OCI-LY3 (cell line): ENCODE measurements at regions not wholly inside any gene's neighbourhood (a gene's known extent, or its start where the extent isn't known, plus 50 kb on each side); places are given as distances from the start of the nearest gene placed in this dataset.

Experiments
- H2AFZ ChIP-seq: fragments of 200-600, 300-600 bp; shearing (Covaris generic); 2 replicates; pipeline ENCODE4 v1.6.0; 2014; ENCODE audit warnings: antibody characterized with exemption, low read depth, low read length
- H3K27ac ChIP-seq: fragments of 200-600, 300-600 bp; sonication (generic); 2 replicates; pipeline ENCODE4 v1.5.1; 2014; ENCODE audit warnings: mild to moderate bottlenecking, low read length, moderate library complexity, mixed read lengths
- H3K27me3 ChIP-seq: fragments of 200-600, 300-600 bp; sonication (generic); 2 replicates; pipeline ENCODE4 v1.6.1; 2014; ENCODE audit warnings: low read depth, low read length, mixed read lengths
- H3K36me3 ChIP-seq: fragments of 200-600, 300-600 bp; sonication (generic); replicated peaks from 2 replicates; pipeline ENCODE3; 2014; ENCODE audit warnings: low read depth, low read length, mixed read lengths
- H3K4me1 ChIP-seq: fragments of 300-600, 200-600 bp; sonication (generic); 2 replicates; pipeline ENCODE4 v1.6.1; 2014; ENCODE audit warnings: low read length, mixed read lengths
- H3K4me2 ChIP-seq: fragments of 200-600, 300-600 bp; sonication (generic); 2 replicates; pipeline ENCODE4 v1.6.1; 2014; ENCODE audit warnings: low read length, mixed read lengths
- H3K4me3 ChIP-seq: fragments of 300-600, 200-600 bp; sonication (generic); 2 replicates; pipeline ENCODE4 v1.5.1; 2014; ENCODE audit warnings: antibody characterized with exemption, mild to moderate bottlenecking, low read length, moderate library complexity
- H3K79me2 ChIP-seq: fragments of 300-600, 200-600 bp; shearing (Covaris generic); 2 replicates; pipeline ENCODE4 v1.6.1; 2014; ENCODE audit warnings: mild to moderate bottlenecking, low read length, mixed read lengths
- H3K9ac ChIP-seq: fragments of 300-600, 200-600 bp; shearing (Covaris generic); 2 replicates; pipeline ENCODE4 v1.6.0; 2014; ENCODE audit warnings: mild to moderate bottlenecking, low read length, moderate library complexity
- H3K9me3 ChIP-seq: fragments of 200-600, 300-600 bp; shearing (Covaris generic); 2 replicates; pipeline ENCODE4 v1.6.1; 2014; ENCODE audit warnings: low read length, mixed read lengths; ENCODE audit not compliant: insufficient read depth
- H4K20me1 ChIP-seq: fragments of 200-600, 300-600 bp; sonication (generic); 2 replicates; pipeline ENCODE4 v1.6.1; 2016; ENCODE audit warnings: low read length, mixed read lengths; ENCODE audit not compliant: insufficient read depth
- EZH2phosphoT487 ChIP-seq: fragments of 200-600 bp; shearing (Covaris generic); IDR thresholded peaks from 2 replicates; pipeline ENCODE4 v1.6.1; 2018; ENCODE audit warnings: antibody characterized with exemption, mixed run types, low read depth
- TF ChIP-seq, protein P1 (sequence below): fragments of 200-600, 300-600 bp; sonication (generic); IDR thresholded peaks from 2 replicates; pipeline ENCODE4 v1.5.1; 2014; ENCODE audit warnings: antibody characterized with exemption, low read length, low read depth

DNA sequence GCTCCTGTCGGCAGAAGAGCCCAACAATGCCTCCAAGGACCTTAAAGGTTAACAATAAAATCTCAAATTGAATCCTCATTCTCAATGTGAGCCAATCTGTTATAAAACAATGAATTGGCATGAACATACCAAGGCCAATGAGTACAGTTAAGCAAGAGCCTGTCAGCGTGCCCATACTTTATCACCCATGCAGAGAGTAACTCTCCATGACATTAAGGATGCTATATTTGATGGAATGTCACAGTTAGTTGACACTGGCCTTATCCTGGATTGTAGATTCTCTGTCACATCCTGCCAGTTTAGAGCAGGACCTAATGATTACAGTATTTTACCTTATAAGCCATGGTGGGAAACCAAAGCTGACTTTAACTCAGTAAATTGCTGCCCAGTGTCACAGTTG, 335.4 kb upstream of the MDFIC2 start:
- H3K4me3 ChIP-seq: no peak overlapping the region
- no peaks in the 10 kb centered on the region for H3K9me3 ChIP-seq
- no peak overlapping the region for H3K4me2 ChIP-seq
- H4K20me1 ChIP-seq: no peaks in the 10 kb centered on the region
- peaks cover 4% of the 10 kb centered on the region; the same call in 1 of the 2 replicates for H3K27me3 ChIP-seq
- no peak overlapping the region for H3K27ac ChIP-seq
- H3K79me2 ChIP-seq: no peaks in the 10 kb centered on the region
- no peak overlapping the region for H3K9ac ChIP-seq
- H3K4me1 ChIP-seq: no peaks in the 10 kb centered on the region
- H2AFZ ChIP-seq: no peak overlapping the region
- TF ChIP-seq EZH2phosphoT487: no peak
- TF ChIP-seq, protein P1, sequence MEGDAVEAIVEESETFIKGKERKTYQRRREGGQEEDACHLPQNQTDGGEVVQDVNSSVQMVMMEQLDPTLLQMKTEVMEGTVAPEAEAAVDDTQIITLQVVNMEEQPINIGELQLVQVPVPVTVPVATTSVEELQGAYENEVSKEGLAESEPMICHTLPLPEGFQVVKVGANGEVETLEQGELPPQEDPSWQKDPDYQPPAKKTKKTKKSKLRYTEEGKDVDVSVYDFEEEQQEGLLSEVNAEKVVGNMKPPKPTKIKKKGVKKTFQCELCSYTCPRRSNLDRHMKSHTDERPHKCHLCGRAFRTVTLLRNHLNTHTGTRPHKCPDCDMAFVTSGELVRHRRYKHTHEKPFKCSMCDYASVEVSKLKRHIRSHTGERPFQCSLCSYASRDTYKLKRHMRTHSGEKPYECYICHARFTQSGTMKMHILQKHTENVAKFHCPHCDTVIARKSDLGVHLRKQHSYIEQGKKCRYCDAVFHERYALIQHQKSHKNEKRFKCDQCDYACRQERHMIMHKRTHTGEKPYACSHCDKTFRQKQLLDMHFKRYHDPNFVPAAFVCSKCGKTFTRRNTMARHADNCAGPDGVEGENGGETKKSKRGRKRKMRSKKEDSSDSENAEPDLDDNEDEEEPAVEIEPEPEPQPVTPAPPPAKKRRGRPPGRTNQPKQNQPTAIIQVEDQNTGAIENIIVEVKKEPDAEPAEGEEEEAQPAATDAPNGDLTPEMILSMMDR: no peak
- no peaks in the 10 kb centered on the region for H3K36me3 ChIP-seq

- Histone ChIP-seq H3K79me2 (no peaks in the 10 kb centered on the region), H3K4me3 (no peak overlapping the region), H3K27me3 (peaks cover 4% of the 10 kb centered on the region; the same call in 1 of the 2 replicates), H3K4me2 (no peak overlapping the region), H3K9ac (no peak overlapping the region), H2AFZ (no peak overlapping the region), H3K36me3 (no peaks in the 10 kb centered on the region), H3K9me3 (no peaks in the 10 kb centered on the region), H4K20me1 (no peaks in the 10 kb centered on the region), H3K27ac (no peak overlapping the region), H3K4me1 (no peaks in the 10 kb centered on the region)
- TF ChIP-seq, protein P1: no peak
- TF ChIP-seq EZH2phosphoT487: no peak
Observed at GRCh38 chr3:70647094-70647493, 334.7 kb upstream of the MDFIC2 start.

DNA sequence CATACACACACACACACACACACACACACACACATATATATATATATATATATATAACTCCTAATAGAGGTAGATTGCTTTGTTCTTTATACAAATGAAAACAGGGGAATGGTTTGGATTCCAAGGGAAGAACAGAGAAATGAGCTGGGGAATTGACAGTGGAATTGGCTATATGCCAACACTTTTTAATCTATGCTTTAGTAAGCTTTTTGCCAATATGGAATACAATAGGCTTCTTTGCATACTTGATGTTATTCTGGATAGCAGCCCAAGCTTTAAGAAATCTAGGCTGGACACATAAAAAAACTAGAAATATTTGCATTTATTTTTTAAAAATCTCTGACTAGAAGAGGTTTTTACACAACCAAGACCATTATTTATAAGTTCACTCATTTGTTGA, 334.2 kb upstream of the MDFIC2 start:
- Histone ChIP-seq H3K79me2 (no peaks in the 10 kb centered on the region), H3K27me3 (peaks cover 4% of the 10 kb centered on the region; the same call in 1 of the 2 replicates), H3K36me3 (no peaks in the 10 kb centered on the region), H3K27ac (no peak overlapping the region), H2AFZ (no peak overlapping the region), H4K20me1 (no peaks in the 10 kb centered on the region), H3K9me3 (no peaks in the 10 kb centered on the region), H3K4me3 (no peak overlapping the region), H3K4me1 (no peaks in the 10 kb centered on the region), H3K4me2 (no peak overlapping the region), H3K9ac (no peak overlapping the region)
- no peak for TF ChIP-seq EZH2phosphoT487
- TF ChIP-seq, protein P1: no peak

DNA sequence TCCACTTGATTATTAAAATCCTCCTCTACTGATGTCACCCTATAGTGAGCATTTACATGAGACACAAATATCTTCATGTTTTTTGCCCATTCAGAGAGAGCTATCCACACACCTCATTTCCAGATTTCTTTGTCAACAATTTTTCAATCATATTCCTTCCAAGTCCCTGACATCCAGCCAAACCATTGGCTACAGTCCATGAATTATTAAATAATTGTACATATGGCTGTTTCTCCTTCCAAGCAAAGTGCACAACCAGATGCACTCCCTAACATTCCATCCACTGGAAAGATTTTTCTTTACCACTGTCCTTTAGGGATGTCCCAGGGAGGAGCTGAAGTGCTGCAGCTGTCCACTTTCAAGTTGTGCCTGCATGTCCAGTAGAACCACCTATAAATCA, 328.0 kb upstream of the MDFIC2 start:
- no peaks in the 10 kb centered on the region for H3K36me3 ChIP-seq
- H3K9me3 ChIP-seq: no peaks in the 10 kb centered on the region

More for the DNA sequence above, 328.0 kb upstream of the MDFIC2 start:
- no peak overlapping the region for H3K27ac ChIP-seq
- no peak overlapping the region for H2AFZ ChIP-seq
- H3K4me3 ChIP-seq: no peak overlapping the region
- TF ChIP-seq, protein P1: no peak
- no peak for TF ChIP-seq EZH2phosphoT487
- no peaks in the 10 kb centered on the region for H3K4me1 ChIP-seq
- H3K9ac ChIP-seq: no peak overlapping the region
- H3K27me3 ChIP-seq: no peaks in the 10 kb centered on the region
- no peak overlapping the region for H3K4me2 ChIP-seq
- no peaks in the 10 kb centered on the region for H4K20me1 ChIP-seq
- no peaks in the 10 kb centered on the region for H3K79me2 ChIP-seq
